ENCODE measurements at regions not wholly inside any gene's neighbourhood (a gene's known extent, or its start where the extent isn't known, plus 50 kb on each side); places are given as distances from the start of the nearest gene placed in this dataset.

DNA sequence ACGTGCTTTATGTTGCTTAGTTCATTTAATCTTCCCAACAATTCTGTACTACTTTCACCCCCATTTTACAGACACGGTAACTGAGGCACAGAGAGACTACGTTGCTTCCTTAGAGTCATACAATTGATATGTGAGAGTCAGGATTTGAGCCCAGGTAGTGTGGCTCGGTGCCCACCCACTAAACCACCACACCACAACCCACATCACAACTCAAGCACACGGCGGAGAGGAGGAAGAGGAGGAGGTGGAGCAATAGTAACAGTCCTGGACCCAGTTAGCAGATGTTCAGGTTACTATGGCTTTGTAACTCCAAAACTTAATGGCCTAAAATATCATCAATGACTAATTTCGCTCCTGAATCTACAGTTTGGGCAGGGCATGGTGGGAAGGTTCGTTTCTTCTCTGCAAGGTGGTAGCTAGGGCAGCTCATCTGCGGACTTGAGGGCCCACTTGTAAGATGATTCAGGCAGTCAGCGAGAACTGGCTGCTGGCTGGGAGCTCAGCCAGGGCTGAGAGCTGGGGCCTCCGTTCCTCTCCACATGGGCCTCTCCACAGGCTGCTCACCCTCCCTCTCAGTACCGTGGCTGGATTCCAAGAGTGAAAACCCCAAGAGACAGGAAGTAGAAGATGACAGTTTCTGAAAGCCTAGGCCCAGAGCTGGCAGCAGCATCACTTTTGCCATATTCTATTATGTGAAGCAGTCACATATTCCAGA, 167.1 kb downstream of the ZFP36L2 start:
- Mint-ChIP-seq H3K4me1 (ENCODE audit: low read depth) (peaks cover 35% of the 10 kb centered on the region), H3K27me3 (no peaks in the 10 kb centered on the region), H3K9me3 (ENCODE audit: low read depth) (peaks cover 3% of the 10 kb centered on the region), H3K4me3 (peak overlapping the region; percentile 24), H3K27ac (peak overlapping the region; percentile 84), H3K36me3 (peaks cover 2% of the 10 kb centered on the region)

DNA sequence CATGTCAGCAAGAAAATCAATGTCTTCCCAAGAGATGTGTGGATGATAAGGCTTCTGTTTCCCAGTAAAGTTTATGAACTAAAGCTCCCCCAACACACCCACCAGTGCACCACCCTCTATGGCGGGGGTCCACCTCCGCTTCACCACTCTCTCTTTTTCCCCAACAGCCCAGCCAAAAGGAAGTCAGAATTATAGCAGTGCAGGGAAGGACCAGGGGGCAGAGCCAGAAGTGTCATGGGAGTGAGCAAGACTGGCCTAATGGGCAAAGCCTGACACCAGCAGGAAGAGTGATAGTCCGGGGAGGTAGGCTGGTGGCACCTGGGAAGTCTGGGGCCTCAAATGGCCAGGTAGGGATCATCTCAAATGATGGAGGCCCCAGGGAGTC, 167.7 kb downstream of the ZFP36L2 start:
- Mint-ChIP-seq H3K27ac (peak overlapping the region; percentile 84), H3K4me1 (ENCODE audit: low read depth) (peaks cover 35% of the 10 kb centered on the region), H3K9me3 (ENCODE audit: low read depth) (peaks cover 3% of the 10 kb centered on the region), H3K4me3 (peak overlapping the region; percentile 8), H3K36me3 (peaks cover 2% of the 10 kb centered on the region), H3K27me3 (no peaks in the 10 kb centered on the region)

DNA sequence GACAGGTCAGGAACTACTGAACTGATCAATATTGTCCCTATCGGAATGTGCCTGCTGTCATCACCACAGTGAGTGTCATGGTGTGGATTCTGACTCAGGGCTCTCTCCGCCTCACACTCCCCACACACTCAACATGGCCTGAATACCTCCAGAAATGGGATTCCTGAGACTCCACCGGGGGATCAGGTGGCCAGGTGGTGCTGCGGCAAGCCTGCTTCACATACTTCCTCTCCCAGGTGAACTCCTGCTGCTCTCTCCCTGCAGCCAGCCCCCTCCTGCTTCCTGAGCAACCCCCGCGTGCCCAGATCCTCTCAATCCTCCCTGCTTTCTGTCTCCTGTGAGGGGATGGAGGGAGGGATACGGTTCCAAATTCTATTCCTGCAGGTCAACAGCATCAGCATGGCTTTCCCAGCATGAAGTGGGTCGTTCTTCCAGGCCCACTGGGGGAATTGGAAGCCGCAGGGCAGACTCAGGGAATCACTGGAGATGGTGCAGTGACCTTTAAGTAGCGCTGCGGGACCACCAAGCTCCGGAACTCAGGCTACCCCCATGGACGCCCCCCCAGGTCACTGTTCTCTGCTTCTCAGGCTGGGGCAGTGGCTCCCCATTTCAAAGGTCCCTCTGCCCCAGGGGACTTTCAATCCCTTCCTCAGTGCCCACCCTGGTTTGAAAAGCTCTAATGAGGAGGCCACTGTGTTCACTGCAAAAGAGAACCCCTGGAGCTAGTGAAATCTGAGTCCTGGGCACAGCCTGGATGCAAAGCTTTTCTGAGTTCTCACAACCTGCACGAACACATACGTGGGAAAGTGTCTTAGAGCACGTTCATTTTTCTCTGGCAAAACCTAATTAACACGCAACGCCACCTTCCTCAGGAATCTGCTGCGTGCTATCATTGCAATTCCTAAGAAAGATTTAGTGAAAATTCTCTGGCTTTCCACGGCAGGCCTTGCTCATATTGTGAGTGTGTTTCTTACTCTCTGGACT, 168.4 kb downstream of the ZFP36L2 start:
- Mint-ChIP-seq H3K9me3 (ENCODE audit: low read depth) (peaks cover 3% of the 10 kb centered on the region), H3K4me3 (no peak overlapping the region), H3K27me3 (no peaks in the 10 kb centered on the region), H3K27ac (peak overlapping the region; percentile 75), H3K36me3 (peaks cover 2% of the 10 kb centered on the region), H3K4me1 (ENCODE audit: low read depth) (peaks cover 35% of the 10 kb centered on the region)

DNA sequence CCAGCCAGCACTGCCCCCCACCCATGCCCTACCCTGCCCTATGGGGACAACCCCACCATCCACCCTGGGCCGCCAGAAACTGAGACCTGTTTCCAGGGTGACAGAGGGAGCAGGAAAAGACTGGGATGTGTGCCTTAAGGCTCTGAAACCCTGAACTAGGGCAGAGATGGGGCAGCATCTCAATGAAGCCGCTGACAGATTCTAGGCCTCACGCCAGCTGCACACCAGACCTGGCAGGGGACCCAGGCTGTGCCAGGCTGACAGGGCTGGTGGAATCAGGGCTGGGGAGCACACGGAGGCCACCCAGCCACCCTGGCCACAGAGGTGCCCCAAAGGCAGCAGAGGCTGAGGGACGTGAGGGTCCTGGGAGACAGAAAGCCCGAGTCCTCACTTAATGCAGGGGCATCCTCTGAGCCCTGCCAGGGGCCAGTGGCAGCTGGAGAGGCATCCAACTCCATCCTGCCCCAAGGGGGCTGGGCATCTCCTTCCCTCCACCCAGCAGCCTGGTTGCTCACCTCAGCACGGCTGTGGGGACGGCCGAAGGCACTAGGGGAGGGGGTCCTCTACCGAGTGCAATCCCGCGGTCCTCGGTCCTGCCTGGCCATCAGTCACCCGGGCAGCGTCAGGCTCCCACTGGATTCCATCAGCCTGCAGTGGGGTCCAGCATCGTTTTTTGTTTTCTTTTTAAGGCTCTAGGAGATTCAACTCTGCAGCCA, 169.2 kb downstream of the ZFP36L2 start:
- Mint-ChIP-seq H3K4me3 (no peak overlapping the region), H3K4me1 (ENCODE audit: low read depth) (peaks cover 43% of the 10 kb centered on the region), H3K36me3 (peaks cover 3% of the 10 kb centered on the region), H3K27me3 (no peaks in the 10 kb centered on the region), H3K9me3 (ENCODE audit: low read depth) (peaks cover 3% of the 10 kb centered on the region), H3K27ac (no peak overlapping the region)

- H3K4me3 Mint-ChIP-seq: no peak overlapping the region
- peaks cover 48% of the 10 kb centered on the region for H3K4me1 Mint-ChIP-seq (ENCODE audit: low read depth)
- no peak overlapping the region for H3K27ac Mint-ChIP-seq
- H3K36me3 Mint-ChIP-seq: peaks cover 2% of the 10 kb centered on the region
- no peaks in the 10 kb centered on the region for H3K27me3 Mint-ChIP-seq
- H3K9me3 Mint-ChIP-seq (ENCODE audit: low read depth): no peaks in the 10 kb centered on the region
Observed at GRCh38 chr2:43055985-43056384, 170.4 kb downstream of the ZFP36L2 start.

GRCh38 chr2:43055086-43055912, 171.1 kb downstream of the ZFP36L2 start:
- H3K27ac Mint-ChIP-seq: no peak overlapping the region

GRCh38 chr2:43054367-43054766, 172.0 kb downstream of the ZFP36L2 start:
- Mint-ChIP-seq H3K4me1 (ENCODE audit: low read depth) (peaks cover 41% of the 10 kb centered on the region), H3K27ac (no peak overlapping the region), H3K4me3 (no peak overlapping the region), H3K9me3 (ENCODE audit: low read depth) (no peaks in the 10 kb centered on the region), H3K36me3 (peaks cover 2% of the 10 kb centered on the region), H3K27me3 (no peaks in the 10 kb centered on the region)

More at GRCh38 chr2:43055086-43055912, 171.1 kb downstream of the ZFP36L2 start:
- peaks cover 2% of the 10 kb centered on the region for H3K36me3 Mint-ChIP-seq
- peaks cover 48% of the 10 kb centered on the region for H3K4me1 Mint-ChIP-seq (ENCODE audit: low read depth)
- H3K27me3 Mint-ChIP-seq: no peaks in the 10 kb centered on the region
- H3K9me3 Mint-ChIP-seq (ENCODE audit: low read depth): no peaks in the 10 kb centered on the region
- H3K4me3 Mint-ChIP-seq: no peak overlapping the region

DNA sequence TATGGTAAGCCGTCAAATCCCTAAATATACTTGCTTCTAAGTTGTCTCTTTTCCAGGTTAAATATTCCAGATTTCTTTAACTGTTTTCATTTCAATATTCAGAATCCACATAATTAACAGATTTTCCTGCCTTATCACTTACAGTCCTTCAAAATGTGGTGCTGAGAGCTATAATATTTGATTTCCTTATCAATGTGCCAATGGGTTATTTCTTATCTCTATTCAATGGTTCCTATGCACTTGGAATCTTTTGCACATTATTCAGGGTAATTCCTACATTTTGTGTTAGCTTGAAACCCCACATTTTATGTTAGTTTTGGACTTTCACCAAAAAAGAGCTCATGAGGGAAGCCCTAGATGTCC, 173.5 kb downstream of the ZFP36L2 start:
- H3K27me3 Mint-ChIP-seq: no peaks in the 10 kb centered on the region
- H3K9me3 Mint-ChIP-seq (ENCODE audit: low read depth): no peaks in the 10 kb centered on the region

DNA sequence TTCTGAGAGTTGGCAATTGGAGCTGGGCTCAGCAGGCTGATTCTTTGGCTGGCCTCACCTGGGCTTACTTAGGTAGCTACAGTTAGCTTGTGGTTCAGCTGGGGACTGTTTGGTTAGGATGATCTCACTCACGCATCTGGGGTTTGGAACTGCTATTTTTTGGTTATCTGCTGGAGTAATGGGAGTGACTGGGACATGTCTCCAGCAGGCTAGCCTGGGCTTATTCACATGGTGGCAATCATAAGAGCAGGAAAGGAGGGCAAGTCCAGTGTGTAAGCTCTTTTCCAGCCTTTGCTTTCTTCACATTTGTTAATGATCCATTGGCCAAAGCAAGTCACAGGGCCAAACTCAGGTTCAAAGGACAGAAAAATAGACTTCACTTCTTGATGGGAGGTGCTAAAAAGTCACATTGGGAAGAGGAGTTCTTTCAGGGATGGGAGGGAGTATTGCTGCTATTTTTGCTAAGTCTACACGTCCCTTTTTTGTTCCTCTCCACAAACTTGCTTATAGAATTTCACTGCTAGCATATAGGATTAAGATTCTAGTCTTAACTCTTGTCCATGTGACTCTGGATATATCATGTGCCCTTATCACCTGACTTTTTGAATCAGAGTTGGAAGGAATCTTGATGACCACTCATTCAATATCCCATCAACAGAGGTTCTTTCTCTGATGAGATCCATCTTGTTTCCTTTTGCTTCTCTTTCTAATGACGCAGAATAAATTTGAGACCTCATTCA, 174.0 kb downstream of the ZFP36L2 start:
- H3K36me3 Mint-ChIP-seq: peaks cover 2% of the 10 kb centered on the region
- H3K27ac Mint-ChIP-seq: no peak overlapping the region
- no peaks in the 10 kb centered on the region for H3K9me3 Mint-ChIP-seq (ENCODE audit: low read depth)
- H3K4me3 Mint-ChIP-seq: no peak overlapping the region
- H3K27me3 Mint-ChIP-seq: no peaks in the 10 kb centered on the region
- peaks cover 31% of the 10 kb centered on the region for H3K4me1 Mint-ChIP-seq (ENCODE audit: low read depth)

More for the DNA sequence above, 173.5 kb downstream of the ZFP36L2 start:
- Mint-ChIP-seq H3K4me1 (ENCODE audit: low read depth) (peaks cover 29% of the 10 kb centered on the region), H3K27ac (no peak overlapping the region), H3K4me3 (no peak overlapping the region), H3K36me3 (peaks cover 2% of the 10 kb centered on the region)

DNA sequence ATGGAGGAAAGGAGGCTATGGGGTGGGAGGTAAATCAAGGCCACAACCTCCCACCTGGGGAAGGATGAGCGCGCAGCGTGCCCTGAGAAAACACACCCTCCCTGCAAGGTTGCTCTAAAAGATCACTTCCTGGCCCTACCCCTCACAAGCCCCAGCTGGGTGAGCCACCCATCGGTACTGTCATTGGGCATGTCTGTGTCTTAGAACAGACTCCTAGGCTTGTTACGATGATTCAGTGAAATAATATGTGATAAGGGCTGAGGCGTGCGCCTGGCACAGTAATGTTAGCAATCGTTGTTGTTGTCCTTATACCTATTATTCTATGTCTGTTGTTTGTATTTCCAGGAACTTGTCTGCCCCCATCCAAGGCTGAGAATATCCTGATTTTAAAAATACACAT, 175.1 kb downstream of the ZFP36L2 start:
- H3K4me1 Mint-ChIP-seq (ENCODE audit: low read depth): peaks cover 40% of the 10 kb centered on the region
- peaks cover 2% of the 10 kb centered on the region for H3K36me3 Mint-ChIP-seq
- H3K27ac Mint-ChIP-seq: peak overlapping the region; percentile 28
- H3K9me3 Mint-ChIP-seq (ENCODE audit: low read depth): no peaks in the 10 kb centered on the region
- no peak overlapping the region for H3K4me3 Mint-ChIP-seq
- no peaks in the 10 kb centered on the region for H3K27me3 Mint-ChIP-seq

GRCh38 chr2:43050866-43051265, 175.5 kb downstream of the ZFP36L2 start:
- no peaks in the 10 kb centered on the region for H3K9me3 Mint-ChIP-seq (ENCODE audit: low read depth)
- H3K4me1 Mint-ChIP-seq (ENCODE audit: low read depth): peaks cover 40% of the 10 kb centered on the region
- H3K27me3 Mint-ChIP-seq: no peaks in the 10 kb centered on the region
- peaks cover 2% of the 10 kb centered on the region for H3K36me3 Mint-ChIP-seq
- H3K27ac Mint-ChIP-seq: no peak overlapping the region
- no peak overlapping the region for H3K4me3 Mint-ChIP-seq

DNA sequence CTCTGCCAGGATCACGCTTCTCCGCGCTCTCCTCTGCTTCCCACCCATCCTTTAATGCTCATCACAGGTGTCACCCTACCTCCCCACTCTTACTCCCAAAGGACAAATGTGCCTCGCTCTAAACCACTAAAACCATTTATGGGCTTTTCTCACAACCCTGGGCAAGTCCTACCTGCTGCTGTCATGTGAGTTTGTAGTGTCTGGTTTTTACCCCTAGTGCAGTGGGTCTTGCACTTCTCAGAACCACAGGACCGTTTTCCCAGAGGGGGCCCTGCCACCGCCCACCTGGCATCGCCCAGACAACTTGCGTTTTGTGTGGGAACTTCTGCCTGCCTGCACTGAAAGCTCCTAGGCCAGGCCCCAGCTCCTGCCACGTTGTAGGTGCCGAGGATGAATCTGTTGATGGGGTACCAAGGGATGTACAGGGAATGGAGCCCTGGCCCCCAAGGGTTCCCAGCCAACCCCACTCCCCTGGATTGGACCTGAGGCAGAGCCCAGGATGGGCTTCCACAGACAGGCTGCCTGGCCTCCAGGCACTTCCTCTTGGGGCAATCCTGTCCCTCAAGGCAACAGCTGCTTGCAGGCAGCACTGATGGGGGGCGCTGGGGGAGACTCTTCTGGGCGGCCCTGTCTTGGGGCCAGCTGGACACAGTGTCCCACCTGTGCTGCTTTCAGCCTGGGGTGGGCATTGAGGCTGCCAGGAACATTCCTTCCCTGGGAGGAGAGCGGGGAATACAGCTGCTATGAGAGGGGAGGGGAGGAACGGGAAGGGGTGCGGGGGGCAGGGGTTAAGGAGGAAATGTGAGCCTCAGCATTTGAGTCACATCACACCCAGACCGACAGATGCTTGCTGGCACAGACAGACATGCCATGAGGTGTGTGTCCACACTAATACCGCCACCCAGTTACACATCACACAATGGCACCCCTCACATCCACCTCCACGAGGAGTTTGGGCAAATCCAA, 176.3 kb downstream of the ZFP36L2 start:
- Mint-ChIP-seq H3K9me3 (ENCODE audit: low read depth) (no peaks in the 10 kb centered on the region), H3K4me1 (ENCODE audit: low read depth) (peaks cover 40% of the 10 kb centered on the region), H3K27ac (no peak overlapping the region), H3K27me3 (no peaks in the 10 kb centered on the region), H3K36me3 (peaks cover 2% of the 10 kb centered on the region), H3K4me3 (no peak overlapping the region)

Data from activated naive CD8-positive, alpha-beta T cell (primary cell).